GM12878 (cell line): ENCODE measurements at regions not wholly inside any gene's neighbourhood (a gene's known extent, or its start where the extent isn't known, plus 50 kb on each side); places are given as distances from the start of the nearest gene placed in this dataset.

Experiments
- ATAC-seq: fragments of 200-7000 bp; cut with Tn5 transposase; 3 replicates; pipeline ENCODE4 v1.9.1; 2020; ENCODE audit warnings: mild to moderate bottlenecking, moderate library complexity
- BruUV-seq: library from RNA; stranded (reverse); fragments of 400-500 nt; replicated peaks from 2 replicates; lab custom pipeline; 2021; lab: Mats Ljungman, UMichigan
- CTCF ChIA-PET: fragments of 300-600 bp; sonication (Branson Sonifier 250); formaldehyde crosslinking; extraction: SDS; loops from one replicate; lab custom pipeline; 2021; ENCODE audit warnings: inconsistent platforms; lab: Yijun Ruan, JAX
- POLR2A ChIA-PET: fragments of 350-600 bp; formaldehyde crosslinking; extraction: SDS; loops from one replicate; lab custom pipeline; 2021; ENCODE audit warnings: inconsistent platforms; lab: Charles Lee
- RAD21 ChIA-PET: fragments of 300-600 bp; sonication (Branson Sonifier 250); formaldehyde crosslinking; loops from one replicate; lab custom pipeline; 2023; ENCODE audit warnings: antibody characterized with exemption; ENCODE audit not compliant: unreplicated experiment; lab: Charles Lee
- SMC1A ChIA-PET: fragments of 300-600 bp; sonication (Branson Sonifier 250); formaldehyde crosslinking; loops from one replicate; lab custom pipeline; 2023; ENCODE audit not compliant: unreplicated experiment, uncharacterized antibody; lab: Charles Lee
- DNase-seq: peaks from one replicate; pipeline ENCODE4 v3.0.0-alpha.2; 2011; ENCODE audit warnings: low read depth, low spot score
- FAIRE-seq: peaks from 3 replicates; lab custom pipeline; 2011; peaks lifted over from hg19 to GRCh38; lab: Jason Lieb, UNC
- H2AFZ ChIP-seq: 2 replicates; pipeline ENCODE4 v1.6.0; 2011; ENCODE audit warnings: low read depth, low read length, control low read depth; ENCODE audit not compliant: control insufficient read depth
- H3K27ac ChIP-seq: 2 replicates; pipeline ENCODE4 v1.5.1; 2011; ENCODE audit warnings: control low read depth; ENCODE audit not compliant: control insufficient read depth, insufficient read depth
- H3K27me3 ChIP-seq, 2 experiments: replicated peaks in 1 of 2; 2 replicates each; pipeline versions ENCODE4 v1.6.0 to v1.6.1; 2011; ENCODE audit warnings: low read length in 1 of 2; ENCODE audit not compliant: control insufficient read depth in 2 of 2, insufficient read depth in 2 of 2
- H3K36me3 ChIP-seq, 2 experiments: 2 replicates each; pipeline ENCODE4 v1.5.1; 2011; ENCODE audit warnings: low read length in 1 of 2; ENCODE audit not compliant: control insufficient read depth in 2 of 2, insufficient read depth in 2 of 2
- H3K4me1 ChIP-seq: 2 replicates; pipeline ENCODE4 v1.6.1; 2011; ENCODE audit warnings: mild to moderate bottlenecking, low read length, moderate library complexity, mixed read lengths; ENCODE audit not compliant: control insufficient read depth, insufficient read depth
- H3K4me2 ChIP-seq: 2 replicates; pipeline ENCODE4 v1.6.0; 2011; ENCODE audit warnings: control low read depth; ENCODE audit not compliant: control insufficient read depth, insufficient read depth
- H3K4me3 ChIP-seq: fragments of 200-600 bp; sonication (generic); 2 replicates; pipeline ENCODE4 v1.5.1; 2016
- H3K79me2 ChIP-seq: 2 replicates; pipeline ENCODE4 v1.6.0; 2011; ENCODE audit warnings: low read length; ENCODE audit not compliant: control insufficient read depth, insufficient read depth
- H3K9ac ChIP-seq: 2 replicates; pipeline ENCODE4 v1.8.0; 2011; ENCODE audit warnings: low read length, control low read depth, mixed read lengths; ENCODE audit not compliant: control insufficient read depth, insufficient read depth
- H3K9me3 ChIP-seq: replicated peaks from 3 replicates; pipeline ENCODE4 v1.5.1; 2011; ENCODE audit warnings: mild to moderate bottlenecking, low read length; ENCODE audit not compliant: control insufficient read depth, insufficient read depth
- H4K20me1 ChIP-seq: 2 replicates; pipeline ENCODE4 v1.6.0; 2011; ENCODE audit not compliant: control insufficient read depth, insufficient read depth
- DPF2 ChIP-seq: fragments of 450-650 bp; IDR thresholded peaks from 2 replicates; pipeline ENCODE4 v1.6.1; 2017; ENCODE audit warnings: mild to moderate bottlenecking
- ESRRA ChIP-seq: IDR thresholded peaks from 2 replicates; pipeline ENCODE4 v1.6.1; 2012; ENCODE audit warnings: mild to moderate bottlenecking, low read length, improper control_type of control experiment
- EZH2 ChIP-seq: IDR thresholded peaks from 2 replicates; pipeline ENCODE4 v1.6.1; 2012; ENCODE audit warnings: low read depth, mild to moderate bottlenecking, control low read depth, inconsistent platforms, low read length, borderline replicate concordance; ENCODE audit not compliant: control insufficient read depth
- MTA3 ChIP-seq: IDR thresholded peaks from 2 replicates; pipeline ENCODE4 v1.6.1; 2012; ENCODE audit warnings: low read length, inconsistent platforms, borderline replicate concordance
- NBN ChIP-seq: fragments of 450-650 bp; IDR thresholded peaks from 2 replicates; pipeline ENCODE4 v1.6.1; 2016
- NR2F1 ChIP-seq: fragments of 450-650 bp; conservative IDR thresholded peaks from 2 replicates; pipeline ENCODE4 v1.6.1; 2017; ENCODE audit warnings: mild to moderate bottlenecking
- POLR2AphosphoS5 ChIP-seq: IDR thresholded peaks from 2 replicates; pipeline ENCODE4 v1.6.1; 2011; ENCODE audit warnings: mild to moderate bottlenecking, low read length, inconsistent platforms
- SREBF1 ChIP-seq: IDR thresholded peaks from 2 replicates; pipeline ENCODE4 v1.6.1; 2012; ENCODE audit warnings: mild to moderate bottlenecking, low read length
- YY1 ChIP-seq: IDR thresholded peaks from 2 replicates; pipeline ENCODE4 v1.6.1; 2011; ENCODE audit warnings: low read depth, mild to moderate bottlenecking, low read length
- ZNF207 ChIP-seq: fragments of 450-650 bp; IDR thresholded peaks from 2 replicates; pipeline ENCODE4 v1.6.1; 2014; ENCODE audit warnings: antibody characterized with exemption, mild to moderate bottlenecking, borderline replicate concordance
- ZNF622 ChIP-seq: fragments of 450-650 bp; IDR thresholded peaks from 2 replicates; pipeline ENCODE4 v1.6.1; 2017; ENCODE audit warnings: mild to moderate bottlenecking, inconsistent platforms
- WGBS: methylation state at CpG from one replicate; pipeline ENCODE4 v1.1.6; 2016; ENCODE audit warnings: low lambda C conversion rate; ENCODE audit not compliant: insufficient replicate concordance, insufficient coverage; ENCODE audit errors: missing lambda C conversion rate; 5-methylcytosine and 5-hydroxymethylcytosine counted together
- in situ Hi-C: fragments of 300-500 bp; cut with MboI; formaldehyde crosslinking; loops from 9 replicates; pipeline ENCODE4 v1.14.3; 2018; ENCODE audit warnings: mixed read lengths
- intact Hi-C: fragments of 100-400 bp; cut with micrococcal nuclease; formaldehyde crosslinking; loops from one replicate; pipeline ENCODE4 v1.14.2; 2022; ENCODE audit not compliant: unreplicated experiment
- TF ChIP-seq, protein P1 (sequence below): fragments of 450-650 bp; IDR thresholded peaks from 2 replicates; pipeline ENCODE4 v1.6.1; 2017; ENCODE audit warnings: low read depth, mild to moderate bottlenecking, moderate library complexity
- TF ChIP-seq, protein P2 (sequence below): fragments of 450-650 bp; IDR thresholded peaks from 2 replicates; pipeline ENCODE4 v1.6.1; 2017; ENCODE audit warnings: mild to moderate bottlenecking
- TF ChIP-seq, protein P3 (sequence below): IDR thresholded peaks from 2 replicates; pipeline ENCODE4 v1.6.1; 2012; ENCODE audit warnings: mild to moderate bottlenecking, low read depth, low read length

DNA sequence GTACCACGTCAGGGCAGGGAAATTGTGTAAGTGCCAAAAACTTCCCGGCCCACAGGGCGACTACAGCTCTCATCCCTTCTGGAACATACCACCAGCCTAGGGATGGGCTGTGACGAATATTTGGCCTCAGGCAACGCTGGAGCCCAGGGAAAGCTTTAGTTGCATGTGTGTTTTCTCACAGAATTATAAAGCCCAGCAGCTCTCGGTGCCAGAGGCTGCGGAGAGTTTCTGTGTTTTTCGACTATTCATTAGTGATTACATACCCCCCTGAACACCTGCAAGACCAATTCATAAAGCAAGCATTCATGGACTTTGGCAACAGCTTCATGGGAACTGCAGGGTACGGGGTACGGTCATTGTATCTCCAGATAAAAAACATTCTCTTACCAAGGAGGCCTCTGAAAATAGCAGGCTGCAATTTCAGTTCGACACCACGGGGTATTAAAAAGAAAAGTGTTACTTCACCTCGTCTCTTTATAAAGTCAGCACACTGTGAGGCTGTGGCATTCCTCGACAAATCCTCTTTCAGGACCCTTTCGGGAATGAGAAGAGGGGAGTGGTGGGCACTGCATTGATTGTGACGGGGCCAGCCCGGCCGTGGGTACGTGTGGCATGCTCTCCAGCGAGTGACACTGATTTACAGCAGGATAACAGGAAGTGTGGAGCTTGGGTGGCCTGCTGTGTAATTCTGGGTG lies 243.6 kb upstream of the SORL1-AS1 start:
- ChIA-PET POLR2A (interaction anchor here (0.6 kb wide), 1 partner anchor 1328 kb away, joined by 3 read pairs; no protein-coding TSS in a partner anchor), RAD21 (no interaction called here), SMC1A (no interaction called here), CTCF (no interaction called here)
- H3K9ac ChIP-seq: no peak overlapping the region
- no peak overlapping the region for H3K4me3 ChIP-seq
- FAIRE-seq (no peak), ATAC-seq (no peak), DNase-seq (no peak)
- intact Hi-C loops (no loop called here), in situ Hi-C loops (no loop called here)
- H3K4me2 ChIP-seq: no peak overlapping the region
- no peaks in the 10 kb centered on the region for H4K20me1 ChIP-seq
- WGBS: 25% methylated on average over 20 of the region's 20 CpGs
- TF ChIP-seq YY1 (no peak), POLR2AphosphoS5 (no peak), DPF2 (no peak), EZH2 (no peak), ZNF207 (no peak), ZNF622 (no peak), NBN (no peak), SREBF1 (no peak), NR2F1 (no peak), MTA3 (no peak), ESRRA (no peak)
- TF ChIP-seq, protein P1, sequence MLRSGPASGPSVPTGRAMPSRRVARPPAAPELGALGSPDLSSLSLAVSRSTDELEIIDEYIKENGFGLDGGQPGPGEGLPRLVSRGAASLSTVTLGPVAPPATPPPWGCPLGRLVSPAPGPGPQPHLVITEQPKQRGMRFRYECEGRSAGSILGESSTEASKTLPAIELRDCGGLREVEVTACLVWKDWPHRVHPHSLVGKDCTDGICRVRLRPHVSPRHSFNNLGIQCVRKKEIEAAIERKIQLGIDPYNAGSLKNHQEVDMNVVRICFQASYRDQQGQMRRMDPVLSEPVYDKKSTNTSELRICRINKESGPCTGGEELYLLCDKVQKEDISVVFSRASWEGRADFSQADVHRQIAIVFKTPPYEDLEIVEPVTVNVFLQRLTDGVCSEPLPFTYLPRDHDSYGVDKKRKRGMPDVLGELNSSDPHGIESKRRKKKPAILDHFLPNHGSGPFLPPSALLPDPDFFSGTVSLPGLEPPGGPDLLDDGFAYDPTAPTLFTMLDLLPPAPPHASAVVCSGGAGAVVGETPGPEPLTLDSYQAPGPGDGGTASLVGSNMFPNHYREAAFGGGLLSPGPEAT: no peak
- TF ChIP-seq, protein P2, sequence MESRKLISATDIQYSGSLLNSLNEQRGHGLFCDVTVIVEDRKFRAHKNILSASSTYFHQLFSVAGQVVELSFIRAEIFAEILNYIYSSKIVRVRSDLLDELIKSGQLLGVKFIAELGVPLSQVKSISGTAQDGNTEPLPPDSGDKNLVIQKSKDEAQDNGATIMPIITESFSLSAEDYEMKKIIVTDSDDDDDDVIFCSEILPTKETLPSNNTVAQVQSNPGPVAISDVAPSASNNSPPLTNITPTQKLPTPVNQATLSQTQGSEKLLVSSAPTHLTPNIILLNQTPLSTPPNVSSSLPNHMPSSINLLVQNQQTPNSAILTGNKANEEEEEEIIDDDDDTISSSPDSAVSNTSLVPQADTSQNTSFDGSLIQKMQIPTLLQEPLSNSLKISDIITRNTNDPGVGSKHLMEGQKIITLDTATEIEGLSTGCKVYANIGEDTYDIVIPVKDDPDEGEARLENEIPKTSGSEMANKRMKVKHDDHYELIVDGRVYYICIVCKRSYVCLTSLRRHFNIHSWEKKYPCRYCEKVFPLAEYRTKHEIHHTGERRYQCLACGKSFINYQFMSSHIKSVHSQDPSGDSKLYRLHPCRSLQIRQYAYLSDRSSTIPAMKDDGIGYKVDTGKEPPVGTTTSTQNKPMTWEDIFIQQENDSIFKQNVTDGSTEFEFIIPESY: no peak
- TF ChIP-seq, protein P3, sequence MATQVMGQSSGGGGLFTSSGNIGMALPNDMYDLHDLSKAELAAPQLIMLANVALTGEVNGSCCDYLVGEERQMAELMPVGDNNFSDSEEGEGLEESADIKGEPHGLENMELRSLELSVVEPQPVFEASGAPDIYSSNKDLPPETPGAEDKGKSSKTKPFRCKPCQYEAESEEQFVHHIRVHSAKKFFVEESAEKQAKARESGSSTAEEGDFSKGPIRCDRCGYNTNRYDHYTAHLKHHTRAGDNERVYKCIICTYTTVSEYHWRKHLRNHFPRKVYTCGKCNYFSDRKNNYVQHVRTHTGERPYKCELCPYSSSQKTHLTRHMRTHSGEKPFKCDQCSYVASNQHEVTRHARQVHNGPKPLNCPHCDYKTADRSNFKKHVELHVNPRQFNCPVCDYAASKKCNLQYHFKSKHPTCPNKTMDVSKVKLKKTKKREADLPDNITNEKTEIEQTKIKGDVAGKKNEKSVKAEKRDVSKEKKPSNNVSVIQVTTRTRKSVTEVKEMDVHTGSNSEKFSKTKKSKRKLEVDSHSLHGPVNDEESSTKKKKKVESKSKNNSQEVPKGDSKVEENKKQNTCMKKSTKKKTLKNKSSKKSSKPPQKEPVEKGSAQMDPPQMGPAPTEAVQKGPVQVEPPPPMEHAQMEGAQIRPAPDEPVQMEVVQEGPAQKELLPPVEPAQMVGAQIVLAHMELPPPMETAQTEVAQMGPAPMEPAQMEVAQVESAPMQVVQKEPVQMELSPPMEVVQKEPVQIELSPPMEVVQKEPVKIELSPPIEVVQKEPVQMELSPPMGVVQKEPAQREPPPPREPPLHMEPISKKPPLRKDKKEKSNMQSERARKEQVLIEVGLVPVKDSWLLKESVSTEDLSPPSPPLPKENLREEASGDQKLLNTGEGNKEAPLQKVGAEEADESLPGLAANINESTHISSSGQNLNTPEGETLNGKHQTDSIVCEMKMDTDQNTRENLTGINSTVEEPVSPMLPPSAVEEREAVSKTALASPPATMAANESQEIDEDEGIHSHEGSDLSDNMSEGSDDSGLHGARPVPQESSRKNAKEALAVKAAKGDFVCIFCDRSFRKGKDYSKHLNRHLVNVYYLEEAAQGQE: no peak
- no TSS peak for BruUV-seq
- H3K9me3 ChIP-seq: no peaks in the 10 kb centered on the region
- H3K4me1 ChIP-seq: no peaks in the 10 kb centered on the region
- no peaks in the 10 kb centered on the region for H3K79me2 ChIP-seq
- no peaks in the 10 kb centered on the region for H3K36me3 ChIP-seq
- 0 out of 4 replicates have a peak, but pooled peaks cover 0 to 2% of the 10 kb centered on the region in 2 experiments for H3K27me3 ChIP-seq
- H3K27ac ChIP-seq: no peak overlapping the region
- no peak overlapping the region for H2AFZ ChIP-seq
